ENCODE measurements at regions not wholly inside any gene's neighbourhood (a gene's known extent, or its start where the extent isn't known, plus 50 kb on each side); places are given as distances from the start of the nearest gene placed in this dataset.

DNA sequence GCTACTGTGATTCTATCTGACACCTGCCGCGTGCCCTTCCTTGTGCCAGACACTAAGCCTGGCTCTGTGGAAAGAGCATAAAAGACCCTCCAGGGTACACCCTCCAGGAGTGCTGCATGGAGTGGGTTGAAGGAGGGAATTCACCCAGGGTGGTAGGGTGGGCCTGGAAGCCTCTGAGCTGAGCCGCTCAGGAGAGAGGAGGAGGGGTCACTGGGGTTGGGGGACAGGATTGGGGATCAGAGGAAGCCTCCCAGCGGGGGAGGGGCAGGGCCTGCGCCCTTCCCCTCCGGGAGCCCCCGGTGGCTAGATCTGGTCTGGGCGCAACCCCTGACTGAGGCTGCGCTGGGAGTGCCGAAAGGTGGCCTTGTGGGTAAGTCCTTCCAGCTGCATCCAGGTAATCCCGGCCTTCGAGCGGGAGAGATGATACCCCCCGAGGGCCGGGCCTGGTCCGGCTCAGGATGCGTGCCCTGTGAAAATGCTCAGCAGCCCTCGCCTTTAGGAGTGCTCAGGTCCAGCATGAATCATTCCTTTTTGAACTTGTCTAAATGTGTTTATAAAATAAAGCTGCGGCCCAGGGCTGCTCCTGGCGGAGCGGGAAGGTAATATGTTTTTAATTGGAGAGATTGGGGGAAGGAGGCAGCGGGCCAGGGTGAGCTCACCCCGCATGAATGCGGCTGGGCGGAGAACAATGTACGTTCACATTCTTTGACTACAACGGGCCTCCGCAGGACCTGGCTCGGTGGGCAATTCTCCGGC, 118.1 kb upstream of the SMIM23 start (continued):
- TF ChIP-seq RXRA (IDR thresholded peaks at IDR 0.05; ENCODE audit: insufficient read depth, low read depth, low read length) (no peak), JUN (IDR thresholded peaks at IDR 0.05; ENCODE audit: low read depth, low read length) (peak; percentile 97), TBP (IDR thresholded peaks at IDR 0.05; ENCODE audit: low read depth, low read length) (0 out of 2 replicates have a peak, but pooled peaks have one; percentile 35), KDM4A (IDR thresholded peaks at IDR 0.05; ENCODE audit: low read depth, low read length, severe bottlenecking) (no peak), TAF1 (IDR thresholded peaks at IDR 0.05; ENCODE audit: low read depth, low read length) (peak; percentile 48; the same call in 1 of the 2 replicates), CBX8 (IDR thresholded peaks at IDR 0.05; ENCODE audit: borderline replicate concordance, low read depth, low read length) (no peak), ATF3 (IDR thresholded peaks at IDR 0.05; ENCODE audit: insufficient read depth, low read depth, low read length) (0 out of 2 replicates have a peak, but pooled peaks have one; percentile 52), EP300 (IDR thresholded peaks at IDR 0.05; ENCODE audit: borderline replicate concordance in 1 of 2, low read depth in 2 of 2, low read length in 2 of 2) (no peak), RNF2 (IDR thresholded peaks at IDR 0.05; ENCODE audit: borderline replicate concordance, low read depth, low read length, missing control alignments, poor library complexity, severe bottlenecking) (no peak), SP2 (IDR thresholded peaks at IDR 0.05; ENCODE audit: low read length) (no peak), ZNF274 (IDR thresholded peaks at IDR 0.05; ENCODE audit: borderline replicate concordance, extremely low read depth, low read length) (no peak), ASH2L (IDR thresholded peaks at IDR 0.05; ENCODE audit: low read length) (peak; percentile 70), HDAC2 (IDR thresholded peaks at IDR 0.05; ENCODE audit: borderline replicate concordance in 1 of 2, low read depth in 2 of 2, low read length in 2 of 2) (no peak), CBX5 (IDR thresholded peaks at IDR 0.05; ENCODE audit: low read depth, low read length) (no peak), GABPA (IDR thresholded peaks at IDR 0.05; ENCODE audit: borderline replicate concordance, insufficient read depth, low read length) (no peak), HDAC6 (IDR thresholded peaks at IDR 0.05; ENCODE audit: low read depth, low read length) (no peak), SP4 (IDR thresholded peaks at IDR 0.05; ENCODE audit: low read length) (no peak), GTF2F1 (IDR thresholded peaks at IDR 0.05; ENCODE audit: borderline replicate concordance, low read depth, low read length) (no peak), CHD1 (IDR thresholded peaks at IDR 0.05; ENCODE audit: low read depth, low read length) (no peak), RBBP5 (IDR thresholded peaks at IDR 0.05; ENCODE audit: borderline replicate concordance, low read depth, low read length) (no peak; the same call in 1 of the 2 replicates), SIN3A (conservative IDR thresholded peaks at IDR 0.05 in 1 of 2, IDR thresholded peaks at IDR 0.05 in 1 of 2; ENCODE audit: low read depth in 1 of 2, low read length in 2 of 2) (no peak)
- TF ChIP-seq, protein P1, sequence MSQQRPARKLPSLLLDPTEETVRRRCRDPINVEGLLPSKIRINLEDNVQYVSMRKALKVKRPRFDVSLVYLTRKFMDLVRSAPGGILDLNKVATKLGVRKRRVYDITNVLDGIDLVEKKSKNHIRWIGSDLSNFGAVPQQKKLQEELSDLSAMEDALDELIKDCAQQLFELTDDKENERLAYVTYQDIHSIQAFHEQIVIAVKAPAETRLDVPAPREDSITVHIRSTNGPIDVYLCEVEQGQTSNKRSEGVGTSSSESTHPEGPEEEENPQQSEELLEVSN (IDR thresholded peaks at IDR 0.05), result peak; percentile 32; the same call in 1 of the 2 replicates

Data from H1 (cell line).